K562 (cell line): ENCODE measurements at regions not wholly inside any gene's neighbourhood (a gene's known extent, or its start where the extent isn't known, plus 50 kb on each side); places are given as distances from the start of the nearest gene placed in this dataset.

Experiments
- CEBPB ChIP-seq: fragments of 450-650 bp; IDR thresholded peaks from 2 replicates; pipeline ENCODE4 v1.6.1; 2016; ENCODE audit warnings: missing genetic modification characterization, missing compliant biosample characterization
- ETV6 ChIP-seq, 3 experiments: fragments of 150-350 bp in 1 of 3; sonication (generic) in 1 of 3; formaldehyde crosslinking in 1 of 3; IDR thresholded peaks; 2 replicates each; pipeline versions ENCODE4 v1.6.1 to v1.8.0; 2014 to 2022; ENCODE audit warnings: borderline replicate concordance in 2 of 3, low read depth in 2 of 3, antibody characterized with exemption in 1 of 3, low read length in 1 of 3, mild to moderate bottlenecking in 1 of 3, missing genetic modification reagents in 1 of 3
- GTF2F1 ChIP-seq: IDR thresholded peaks from 2 replicates; pipeline ENCODE4 v1.6.1; 2011; ENCODE audit warnings: low read depth, low read length, improper control_type of control experiment
- SPI1 ChIP-seq: IDR thresholded peaks from 2 replicates; pipeline ENCODE4 v1.6.1; 2011; ENCODE audit warnings: low read depth, low read length, control low read depth, borderline replicate concordance
- ZBTB1 ChIP-seq: sonication (generic); formaldehyde crosslinking; IDR thresholded peaks from 2 replicates; pipeline ENCODE4 v1.8.1; 2023; ENCODE audit warnings: missing genetic modification reagents, low read depth, mild to moderate bottlenecking, borderline replicate concordance

DNA sequence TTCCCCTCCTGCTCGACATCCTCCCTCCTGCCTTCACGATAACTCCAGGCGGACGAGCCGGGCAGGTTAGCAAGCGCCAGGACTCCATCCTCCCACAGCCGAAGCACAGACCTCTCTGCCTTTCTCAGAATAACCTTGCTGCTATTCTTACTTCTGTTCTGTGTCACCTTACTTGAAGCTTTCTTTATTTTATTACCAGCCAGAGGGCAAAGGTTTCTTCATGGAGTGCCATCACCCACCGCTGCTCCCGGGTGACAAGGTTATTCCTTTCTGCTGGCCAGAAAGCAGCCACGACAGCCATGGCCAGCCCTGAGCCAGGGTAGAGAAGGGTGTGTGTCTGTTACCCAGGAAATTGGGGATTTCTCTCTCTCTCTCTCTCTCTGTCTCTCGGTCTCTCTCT, 227.1 kb downstream of the ANAPC1 start:
- TF ChIP-seq GTF2F1 (no peak), SPI1 (no peak), ZBTB1 (CRISPR knock-in tag) (no peak), CEBPB (tag) (no peak), ETV6 (IDR thresholded peaks at IDR 0.05; ENCODE audit: borderline replicate concordance in 1 of 2, low read depth in 2 of 2, low read length in 1 of 2) (no peak), ETV6 (CRISPR knock-in tag; IDR thresholded peaks at IDR 0.05; ENCODE audit: borderline replicate concordance) (no peak)
